ENCODE measurements at regions not wholly inside any gene's neighbourhood (a gene's known extent, or its start where the extent isn't known, plus 50 kb on each side); places are given as distances from the start of the nearest gene placed in this dataset.
"Not testable (repeated sequence)": the region's sequence is repeated elsewhere in the genome, so short reads cannot be mapped to it uniquely, and the experiment has no call there.

GRCh38 chr9:30937106-30937505, 1447.3 kb upstream of the ACO1 start:
- Histone ChIP-seq H3K79me2 (ENCODE audit: control insufficient read depth, insufficient read depth, low read length) (no peaks in the 10 kb centered on the region), H3K9ac (replicated peaks; ENCODE audit: extremely low read depth, insufficient read depth, low read length) (no peak overlapping the region), H3K27me3 (ENCODE audit: control insufficient read depth in 2 of 2, insufficient read depth in 2 of 2, low read length in 2 of 2) (no peaks in the 10 kb centered on the region), H3K4me3 (replicated peaks in 1 of 3; ENCODE audit: insufficient read depth in 1 of 3, low read depth in 1 of 3, low read length in 3 of 3) (no peak overlapping the region), H3K9me1 (replicated peaks; ENCODE audit: control insufficient read depth, extremely low read depth, insufficient read depth, low read length) (no peaks in the 10 kb centered on the region), H2AFZ (ENCODE audit: low read depth, low read length) (no peak overlapping the region), H3K9me3 (replicated peaks; ENCODE audit: control insufficient read depth, insufficient read depth, low read length) (no peaks in the 10 kb centered on the region), H4K20me1 (replicated peaks; ENCODE audit: control insufficient read depth, extremely low read depth, insufficient read depth, low read length) (no peaks in the 10 kb centered on the region), H3K27ac (ENCODE audit: insufficient read depth, low read depth, low read length) (no peak overlapping the region), H3K4me1 (ENCODE audit: control insufficient read depth, extremely low read depth, insufficient read depth, low read length) (no peaks in the 10 kb centered on the region), H3K4me2 (ENCODE audit: insufficient read depth, low read length) (no peak overlapping the region), H3K36me3 (ENCODE audit: control insufficient read depth in 2 of 2, extremely low read depth in 1 of 2, insufficient read depth in 2 of 2, low read length in 2 of 2) (no peaks in the 10 kb centered on the region)
- TF ChIP-seq MYC (IDR thresholded peaks at IDR 0.05; ENCODE audit: low read depth, low read length): no peak
- no peak for TF ChIP-seq MAX (IDR thresholded peaks at IDR 0.05; ENCODE audit: insufficient read depth, insufficient read length)
- TF ChIP-seq EZH2 (IDR thresholded peaks at IDR 0.05; ENCODE audit: borderline replicate concordance, low read depth, low read length, severe bottlenecking): no peak
- TF ChIP-seq POLR2AphosphoS5 (IDR thresholded peaks at IDR 0.05; ENCODE audit: insufficient read depth, low read depth, low read length): no peak
- TF ChIP-seq FOS (IDR thresholded peaks at IDR 0.05; ENCODE audit: borderline replicate concordance, insufficient read depth, low read length): no peak
- TF ChIP-seq, protein P1, sequence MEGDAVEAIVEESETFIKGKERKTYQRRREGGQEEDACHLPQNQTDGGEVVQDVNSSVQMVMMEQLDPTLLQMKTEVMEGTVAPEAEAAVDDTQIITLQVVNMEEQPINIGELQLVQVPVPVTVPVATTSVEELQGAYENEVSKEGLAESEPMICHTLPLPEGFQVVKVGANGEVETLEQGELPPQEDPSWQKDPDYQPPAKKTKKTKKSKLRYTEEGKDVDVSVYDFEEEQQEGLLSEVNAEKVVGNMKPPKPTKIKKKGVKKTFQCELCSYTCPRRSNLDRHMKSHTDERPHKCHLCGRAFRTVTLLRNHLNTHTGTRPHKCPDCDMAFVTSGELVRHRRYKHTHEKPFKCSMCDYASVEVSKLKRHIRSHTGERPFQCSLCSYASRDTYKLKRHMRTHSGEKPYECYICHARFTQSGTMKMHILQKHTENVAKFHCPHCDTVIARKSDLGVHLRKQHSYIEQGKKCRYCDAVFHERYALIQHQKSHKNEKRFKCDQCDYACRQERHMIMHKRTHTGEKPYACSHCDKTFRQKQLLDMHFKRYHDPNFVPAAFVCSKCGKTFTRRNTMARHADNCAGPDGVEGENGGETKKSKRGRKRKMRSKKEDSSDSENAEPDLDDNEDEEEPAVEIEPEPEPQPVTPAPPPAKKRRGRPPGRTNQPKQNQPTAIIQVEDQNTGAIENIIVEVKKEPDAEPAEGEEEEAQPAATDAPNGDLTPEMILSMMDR (IDR thresholded peaks at IDR 0.05; ENCODE audit: extremely low read depth in 1 of 2, insufficient read depth in 1 of 2, low read depth in 1 of 2, low read length in 2 of 2): no peak
- TF ChIP-seq GATA2 (IDR thresholded peaks at IDR 0.05; ENCODE audit: insufficient read depth, insufficient read length, low read depth, low read length): no peak
- no peak for TF ChIP-seq JUN (IDR thresholded peaks at IDR 0.05; ENCODE audit: borderline replicate concordance, insufficient read depth, insufficient read length, low read depth)
- TF ChIP-seq POLR2A (IDR thresholded peaks at IDR 0.05; ENCODE audit: low read depth, low read length): no peak
- intact Hi-C loops (cut with micrococcal nuclease): no loop called here
- CTCF ChIA-PET: no interaction called here
- DNase-seq (ENCODE audit: low read depth, low spot score) (no peak), FAIRE-seq (no peak)
- POLR2A ChIA-PET: no interaction called here
- no TSS peak for BruUV-seq (replicated peaks)
- dilution Hi-C loops (cut with MboI; ENCODE audit: extremely low pct_ligation_motif_present, low sequenced_read_pairs): no loop called here

GRCh38 chr9:30942852-30943251, 1441.6 kb upstream of the ACO1 start:
- dilution Hi-C loops (cut with MboI; ENCODE audit: extremely low pct_ligation_motif_present, low sequenced_read_pairs); H3K4me2 ChIP-seq (ENCODE audit: insufficient read depth, low read length); intact Hi-C loops (cut with micrococcal nuclease); POLR2A ChIA-PET; H3K79me2 ChIP-seq (ENCODE audit: control insufficient read depth, insufficient read depth, low read length); DNase-seq (ENCODE audit: low read depth, low spot score); H3K4me1 ChIP-seq (ENCODE audit: control insufficient read depth, extremely low read depth, insufficient read depth, low read length); CTCF ChIA-PET; H3K27ac ChIP-seq (ENCODE audit: insufficient read depth, low read depth, low read length); H3K4me3 ChIP-seq (replicated peaks in 1 of 3; ENCODE audit: insufficient read depth in 1 of 3, low read depth in 1 of 3, low read length in 3 of 3); H3K9me1 ChIP-seq (replicated peaks; ENCODE audit: control insufficient read depth, extremely low read depth, insufficient read depth, low read length); H3K36me3 ChIP-seq (ENCODE audit: control insufficient read depth in 2 of 2, extremely low read depth in 1 of 2, insufficient read depth in 2 of 2, low read length in 2 of 2); H3K27me3 ChIP-seq (ENCODE audit: control insufficient read depth in 2 of 2, insufficient read depth in 2 of 2, low read length in 2 of 2); H3K9me3 ChIP-seq (replicated peaks; ENCODE audit: control insufficient read depth, insufficient read depth, low read length); H3K9ac ChIP-seq (replicated peaks; ENCODE audit: extremely low read depth, insufficient read depth, low read length); FAIRE-seq; H2AFZ ChIP-seq (ENCODE audit: low read depth, low read length); BruUV-seq (replicated peaks); H4K20me1 ChIP-seq (replicated peaks; ENCODE audit: control insufficient read depth, extremely low read depth, insufficient read depth, low read length): not testable (repeated sequence)
